ENCODE measurements at regions not wholly inside any gene's neighbourhood (a gene's known extent, or its start where the extent isn't known, plus 50 kb on each side); places are given as distances from the start of the nearest gene placed in this dataset.

GRCh38 chrX:110852180-110852579 is 56.6 kb upstream of the CHRDL1 start:
- H3K4me3 Mint-ChIP-seq: no peak overlapping the region
- TF ChIP-seq CTCF (IDR thresholded peaks at IDR 0.05; ENCODE audit: unreplicated experiment): peak; percentile 75
- DNase-seq (ENCODE audit: low spot score in 2 of 2, unreplicated experiment in 2 of 2): no peak
- H3K9me3 Mint-ChIP-seq: no peaks in the 10 kb centered on the region
- H3K36me3 Mint-ChIP-seq: no peaks in the 10 kb centered on the region
- no peak overlapping the region for H3K27ac Mint-ChIP-seq
- H3K4me1 Mint-ChIP-seq: peaks cover 3% of the 10 kb centered on the region
- peaks cover 18% of the 10 kb centered on the region for H3K27me3 Mint-ChIP-seq (ENCODE audit: low read depth)

GRCh38 chrX:110851780-110852179 is 56.2 kb upstream of the CHRDL1 start:
- Mint-ChIP-seq H3K27ac (no peak overlapping the region), H3K9me3 (no peaks in the 10 kb centered on the region)
- no peak for DNase-seq (ENCODE audit: low spot score in 2 of 2, unreplicated experiment in 2 of 2)

DNA sequence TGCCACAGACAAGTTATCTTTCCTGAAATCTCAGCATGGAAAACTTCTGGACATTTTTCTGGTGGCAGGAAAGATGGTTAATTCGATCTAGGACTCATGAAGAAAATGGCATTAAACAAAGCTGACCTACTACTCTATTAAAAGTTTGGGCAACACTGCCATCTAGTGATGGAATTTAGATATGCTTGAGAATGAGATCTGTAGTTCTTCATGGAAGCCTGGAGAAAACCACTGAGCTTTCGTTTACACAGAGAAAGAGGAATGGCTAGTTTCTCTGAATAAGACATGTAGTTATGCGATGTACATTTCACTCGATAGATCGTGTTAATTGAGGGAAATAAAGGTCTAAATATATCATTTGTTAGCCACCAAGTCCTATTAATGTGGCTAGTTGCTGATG is 51.7 kb upstream of the CHRDL1 start:
- H3K27me3 Mint-ChIP-seq (ENCODE audit: low read depth): no peaks in the 10 kb centered on the region
- peak; percentile 88 for TF ChIP-seq CTCF (IDR thresholded peaks at IDR 0.05; ENCODE audit: unreplicated experiment)
- no peak overlapping the region for H3K27ac Mint-ChIP-seq
- H3K36me3 Mint-ChIP-seq: no peaks in the 10 kb centered on the region
- H3K4me3 Mint-ChIP-seq: no peak overlapping the region
- H3K4me1 Mint-ChIP-seq: peaks cover 3% of the 10 kb centered on the region
- no peaks in the 10 kb centered on the region for H3K9me3 Mint-ChIP-seq
- no peak for DNase-seq (ENCODE audit: low spot score in 2 of 2, unreplicated experiment in 2 of 2)

More at GRCh38 chrX:110851780-110852179, 56.2 kb upstream of the CHRDL1 start:
- H3K4me1 Mint-ChIP-seq: peaks cover 3% of the 10 kb centered on the region
- no peak overlapping the region for H3K4me3 Mint-ChIP-seq
- no peaks in the 10 kb centered on the region for H3K36me3 Mint-ChIP-seq
- peaks cover 18% of the 10 kb centered on the region for H3K27me3 Mint-ChIP-seq (ENCODE audit: low read depth)
- no peak for TF ChIP-seq CTCF (IDR thresholded peaks at IDR 0.05; ENCODE audit: unreplicated experiment)

DNA sequence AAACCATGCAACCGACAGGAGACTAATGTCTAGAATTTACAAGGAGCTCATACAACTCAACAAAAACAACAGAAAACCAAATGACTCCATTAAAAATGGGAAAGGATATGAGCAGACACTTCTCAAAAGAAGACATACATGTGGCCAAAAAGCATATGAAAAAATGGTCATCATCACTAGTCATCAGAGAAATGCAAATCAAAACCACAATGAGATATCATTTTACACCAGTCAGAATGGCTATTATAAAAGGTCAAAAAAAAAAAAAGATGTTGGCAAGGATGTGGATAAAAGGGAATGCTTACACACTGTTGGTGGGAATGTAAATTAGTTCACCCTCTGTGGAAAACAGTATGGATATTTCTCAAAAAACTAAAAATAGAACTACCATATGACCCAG is 50.5 kb upstream of the CHRDL1 start:
- no peak for TF ChIP-seq CTCF (IDR thresholded peaks at IDR 0.05; ENCODE audit: unreplicated experiment)
- H3K4me3 Mint-ChIP-seq: no peak overlapping the region
- H3K27ac Mint-ChIP-seq: no peak overlapping the region
- H3K4me1 Mint-ChIP-seq: peaks cover 3% of the 10 kb centered on the region
- no peak for DNase-seq (ENCODE audit: low spot score in 2 of 2, unreplicated experiment in 2 of 2)
- H3K36me3 Mint-ChIP-seq: no peaks in the 10 kb centered on the region
- no peaks in the 10 kb centered on the region for H3K9me3 Mint-ChIP-seq
- H3K27me3 Mint-ChIP-seq (ENCODE audit: low read depth): no peaks in the 10 kb centered on the region

All from mesothelial cell of epicardium (in vitro differentiated cells).